ENCODE measurements at regions not wholly inside any gene's neighbourhood (a gene's known extent, or its start where the extent isn't known, plus 50 kb on each side); places are given as distances from the start of the nearest gene placed in this dataset.
"Not testable (repeated sequence)": the region's sequence is repeated elsewhere in the genome, so short reads cannot be mapped to it uniquely, and the experiment has no call there.

- no peak overlapping the region for H3K4me3 Mint-ChIP-seq (ENCODE audit: unreplicated experiment)
These were observed 632.6 kb upstream of the KCND2 start for GRCh38 chr7:119640326-119640725.

DNA sequence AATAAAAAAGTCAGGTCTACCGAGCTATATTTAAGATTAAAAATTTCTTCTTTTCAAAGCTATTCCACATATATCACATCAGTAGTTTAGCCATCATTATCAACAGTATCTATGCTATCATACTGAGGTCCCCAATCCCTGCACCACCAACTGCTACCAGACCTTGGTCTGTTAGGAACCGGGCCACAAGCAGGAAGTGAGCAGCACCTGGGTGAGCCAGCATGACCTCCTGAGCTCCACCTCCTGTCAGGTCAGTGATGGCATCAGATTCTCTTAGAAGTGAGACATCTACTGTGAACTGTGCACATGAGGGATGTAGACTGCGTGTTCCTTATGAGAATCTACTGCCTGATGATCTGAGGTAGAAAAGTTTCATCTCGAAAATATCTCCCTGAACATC is 632.1 kb upstream of the KCND2 start:
- H3K4me1 Mint-ChIP-seq (ENCODE audit: unreplicated experiment): no peaks in the 10 kb centered on the region
- DNase-seq (ENCODE audit: extremely low spot score, unreplicated experiment): no peak
- TF ChIP-seq, protein P1, sequence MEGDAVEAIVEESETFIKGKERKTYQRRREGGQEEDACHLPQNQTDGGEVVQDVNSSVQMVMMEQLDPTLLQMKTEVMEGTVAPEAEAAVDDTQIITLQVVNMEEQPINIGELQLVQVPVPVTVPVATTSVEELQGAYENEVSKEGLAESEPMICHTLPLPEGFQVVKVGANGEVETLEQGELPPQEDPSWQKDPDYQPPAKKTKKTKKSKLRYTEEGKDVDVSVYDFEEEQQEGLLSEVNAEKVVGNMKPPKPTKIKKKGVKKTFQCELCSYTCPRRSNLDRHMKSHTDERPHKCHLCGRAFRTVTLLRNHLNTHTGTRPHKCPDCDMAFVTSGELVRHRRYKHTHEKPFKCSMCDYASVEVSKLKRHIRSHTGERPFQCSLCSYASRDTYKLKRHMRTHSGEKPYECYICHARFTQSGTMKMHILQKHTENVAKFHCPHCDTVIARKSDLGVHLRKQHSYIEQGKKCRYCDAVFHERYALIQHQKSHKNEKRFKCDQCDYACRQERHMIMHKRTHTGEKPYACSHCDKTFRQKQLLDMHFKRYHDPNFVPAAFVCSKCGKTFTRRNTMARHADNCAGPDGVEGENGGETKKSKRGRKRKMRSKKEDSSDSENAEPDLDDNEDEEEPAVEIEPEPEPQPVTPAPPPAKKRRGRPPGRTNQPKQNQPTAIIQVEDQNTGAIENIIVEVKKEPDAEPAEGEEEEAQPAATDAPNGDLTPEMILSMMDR (IDR thresholded peaks at IDR 0.05): no peak
- no peak overlapping the region for H3K27ac Mint-ChIP-seq (ENCODE audit: unreplicated experiment)
- H3K27me3 Mint-ChIP-seq (ENCODE audit: unreplicated experiment): no peaks in the 10 kb centered on the region
- no peaks in the 10 kb centered on the region for H3K36me3 Mint-ChIP-seq (ENCODE audit: unreplicated experiment)
- no peak overlapping the region for H3K4me3 Mint-ChIP-seq (ENCODE audit: unreplicated experiment)
- H3K9me3 Mint-ChIP-seq (ENCODE audit: unreplicated experiment): peaks cover 9% of the 10 kb centered on the region

More at GRCh38 chr7:119640326-119640725, 632.6 kb upstream of the KCND2 start:
- no peak for DNase-seq (ENCODE audit: extremely low spot score, unreplicated experiment)
- H3K27me3 Mint-ChIP-seq (ENCODE audit: unreplicated experiment): no peaks in the 10 kb centered on the region
- no peaks in the 10 kb centered on the region for H3K36me3 Mint-ChIP-seq (ENCODE audit: unreplicated experiment)
- H3K27ac Mint-ChIP-seq (ENCODE audit: unreplicated experiment): no peak overlapping the region
- TF ChIP-seq, protein P1 (IDR thresholded peaks at IDR 0.05): no peak
- peaks cover 9% of the 10 kb centered on the region for H3K9me3 Mint-ChIP-seq (ENCODE audit: unreplicated experiment)
- H3K4me1 Mint-ChIP-seq (ENCODE audit: unreplicated experiment): no peaks in the 10 kb centered on the region

DNA sequence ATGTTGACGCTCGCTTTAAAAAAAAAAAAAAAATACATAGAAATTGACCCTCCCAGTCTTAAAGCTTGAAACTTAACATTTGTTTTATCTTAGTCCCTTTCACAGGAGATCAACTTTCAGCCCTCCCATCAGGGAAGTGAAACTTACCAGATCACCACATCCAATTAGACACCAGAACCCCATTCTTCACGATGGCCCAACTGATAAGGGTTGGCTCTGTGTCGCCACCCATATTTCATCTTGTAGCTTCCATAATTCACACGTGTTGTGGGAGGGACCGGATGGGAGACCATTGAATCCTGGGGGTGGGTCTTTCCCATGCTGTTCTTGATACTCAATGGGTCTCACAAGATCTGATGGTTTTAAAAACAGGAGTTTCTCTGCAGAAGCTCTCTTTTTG is 629.4 kb upstream of the KCND2 start:
- H3K4me1 Mint-ChIP-seq (ENCODE audit: unreplicated experiment): no peaks in the 10 kb centered on the region
- TF ChIP-seq, protein P1 (IDR thresholded peaks at IDR 0.05): no peak
- no peak overlapping the region for H3K4me3 Mint-ChIP-seq (ENCODE audit: unreplicated experiment)
- no peak for DNase-seq (ENCODE audit: extremely low spot score, unreplicated experiment)
- no peaks in the 10 kb centered on the region for H3K27me3 Mint-ChIP-seq (ENCODE audit: unreplicated experiment)
- H3K36me3 Mint-ChIP-seq (ENCODE audit: unreplicated experiment): no peaks in the 10 kb centered on the region
- H3K9me3 Mint-ChIP-seq (ENCODE audit: unreplicated experiment): peaks cover 6% of the 10 kb centered on the region
- H3K27ac Mint-ChIP-seq (ENCODE audit: unreplicated experiment): no peak overlapping the region

- Mint-ChIP-seq H3K4me1 (ENCODE audit: unreplicated experiment) (no peaks in the 10 kb centered on the region), H3K4me3 (ENCODE audit: unreplicated experiment) (no peak overlapping the region), H3K36me3 (ENCODE audit: unreplicated experiment) (no peaks in the 10 kb centered on the region), H3K27ac (ENCODE audit: unreplicated experiment) (no peak overlapping the region), H3K9me3 (ENCODE audit: unreplicated experiment) (peaks cover 2% of the 10 kb centered on the region), H3K27me3 (ENCODE audit: unreplicated experiment) (no peaks in the 10 kb centered on the region)
- TF ChIP-seq, protein P1 (IDR thresholded peaks at IDR 0.05): no peak
- DNase-seq (ENCODE audit: extremely low spot score, unreplicated experiment): no peak
These were observed 625.7 kb upstream of the KCND2 start for GRCh38 chr7:119647286-119647685.

DNA sequence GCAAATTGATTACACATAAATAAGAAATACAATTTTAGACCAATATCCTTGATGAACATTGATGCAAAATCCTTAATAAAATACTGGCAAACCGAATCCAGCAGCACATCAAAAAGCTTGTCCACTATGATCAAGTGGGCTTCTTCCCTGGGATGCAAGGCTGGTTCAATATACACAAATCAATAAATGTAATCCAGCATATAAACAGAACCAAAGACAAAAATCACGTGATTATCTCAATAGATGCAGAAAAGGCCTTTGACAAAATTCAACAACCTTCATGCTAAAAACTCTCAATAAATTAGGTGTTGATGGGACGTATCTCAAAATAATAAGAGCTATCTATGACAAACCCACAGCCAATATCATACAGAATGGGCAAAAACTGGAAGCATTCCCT is 624.2 kb upstream of the KCND2 start:
- not testable (repeated sequence) for H3K4me3 Mint-ChIP-seq (ENCODE audit: unreplicated experiment); H3K4me1 Mint-ChIP-seq (ENCODE audit: unreplicated experiment); DNase-seq (ENCODE audit: extremely low spot score, unreplicated experiment); H3K9me3 Mint-ChIP-seq (ENCODE audit: unreplicated experiment); H3K36me3 Mint-ChIP-seq (ENCODE audit: unreplicated experiment); H3K27me3 Mint-ChIP-seq (ENCODE audit: unreplicated experiment); H3K27ac Mint-ChIP-seq (ENCODE audit: unreplicated experiment)

DNA sequence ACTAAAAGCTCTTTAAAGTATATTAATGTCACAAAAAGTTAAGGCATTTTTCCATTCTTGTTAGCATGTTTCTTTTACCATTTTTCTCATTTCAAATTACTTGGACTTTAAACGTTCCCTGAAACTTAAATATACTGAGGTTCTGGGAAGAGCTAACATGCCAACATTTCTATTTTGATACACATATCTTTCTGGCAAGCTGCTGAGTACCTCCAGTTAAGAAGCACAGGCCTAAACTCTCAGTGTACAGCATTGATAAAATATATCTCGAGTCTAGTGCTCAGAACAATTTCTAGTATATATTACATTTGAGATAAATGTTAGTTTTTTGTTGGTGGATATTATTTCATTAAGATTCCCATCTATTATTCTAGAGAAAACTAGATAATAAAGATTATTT is 612.9 kb upstream of the KCND2 start:
- H3K36me3 Mint-ChIP-seq (ENCODE audit: unreplicated experiment): no peaks in the 10 kb centered on the region
- no peak overlapping the region for H3K4me3 Mint-ChIP-seq (ENCODE audit: unreplicated experiment)
- peaks cover 14% of the 10 kb centered on the region for H3K4me1 Mint-ChIP-seq (ENCODE audit: unreplicated experiment)
- no peak for DNase-seq (ENCODE audit: extremely low spot score, unreplicated experiment)
- TF ChIP-seq, protein P1 (IDR thresholded peaks at IDR 0.05): no peak
- H3K27ac Mint-ChIP-seq (ENCODE audit: unreplicated experiment): no peak overlapping the region
- H3K27me3 Mint-ChIP-seq (ENCODE audit: unreplicated experiment): no peaks in the 10 kb centered on the region
- H3K9me3 Mint-ChIP-seq (ENCODE audit: unreplicated experiment): peaks cover 4% of the 10 kb centered on the region
